Lower lobe of right lung (tissue), 2 donors: ENCODE measurements at regions not wholly inside any gene's neighbourhood (a gene's known extent, or its start where the extent isn't known, plus 50 kb on each side); places are given as distances from the start of the nearest gene placed in this dataset.
"Not testable (repeated sequence)": the region's sequence is repeated elsewhere in the genome, so short reads cannot be mapped to it uniquely, and the experiment has no call there.

ENCODE experiments used
- ATAC-seq, 2 donors: fragments of 200-7000 bp; cut with Tn5 transposase; one replicate each; pipeline ENCODE4 v1.9.1; 2020 to 2022; ENCODE audit warnings: mild to moderate bottlenecking in 2 of 2, moderate library complexity in 2 of 2
- DNase-seq: peaks from one replicate; pipeline ENCODE4 v3.0.0-alpha.2; 2020
- H3K27ac ChIP-seq: fragments of 200-600 bp; one replicate; pipeline ENCODE4 v1.8.0; 2022
- H3K27me3 ChIP-seq: fragments of 200-600 bp; one replicate; pipeline ENCODE4 v1.8.0; 2022; ENCODE audit warnings: low read depth
- H3K36me3 ChIP-seq: fragments of 200-600 bp; one replicate; pipeline ENCODE4 v1.8.0; 2022; ENCODE audit warnings: mild to moderate bottlenecking
- H3K4me1 ChIP-seq: fragments of 200-600 bp; one replicate; pipeline ENCODE4 v1.8.0; 2022
- H3K4me3 ChIP-seq: fragments of 200-600 bp; one replicate; pipeline ENCODE4 v1.8.0; 2022; ENCODE audit warnings: mild to moderate bottlenecking
- H3K9me3 ChIP-seq: fragments of 200-600 bp; one replicate; pipeline ENCODE4 v1.8.0; 2022
- intact Hi-C: fragments of 100-400 bp; cut with DNase I; formaldehyde crosslinking; loops from one replicate; pipeline ENCODE4 v1.11.0; 2022
- TF ChIP-seq, protein P1 (sequence below): fragments of 200-600 bp; IDR thresholded peaks from one replicate; pipeline ENCODE4 v1.8.0; 2022; ENCODE audit warnings: antibody characterized with exemption, mild to moderate bottlenecking
- donor health status: DM: no; HTN: yes; CAD: no; lungs with severe emphysema.

GRCh38 chr2:167640096-167640495 lies 607.3 kb downstream of the STK39 start:
- intact Hi-C loops, result no loop called here
- H3K27me3 ChIP-seq, result no peaks in the 10 kb centered on the region
- no peaks in the 10 kb centered on the region for H3K36me3 ChIP-seq
- ATAC-seq (no peak), DNase-seq (no peak)
- TF ChIP-seq, protein P1, sequence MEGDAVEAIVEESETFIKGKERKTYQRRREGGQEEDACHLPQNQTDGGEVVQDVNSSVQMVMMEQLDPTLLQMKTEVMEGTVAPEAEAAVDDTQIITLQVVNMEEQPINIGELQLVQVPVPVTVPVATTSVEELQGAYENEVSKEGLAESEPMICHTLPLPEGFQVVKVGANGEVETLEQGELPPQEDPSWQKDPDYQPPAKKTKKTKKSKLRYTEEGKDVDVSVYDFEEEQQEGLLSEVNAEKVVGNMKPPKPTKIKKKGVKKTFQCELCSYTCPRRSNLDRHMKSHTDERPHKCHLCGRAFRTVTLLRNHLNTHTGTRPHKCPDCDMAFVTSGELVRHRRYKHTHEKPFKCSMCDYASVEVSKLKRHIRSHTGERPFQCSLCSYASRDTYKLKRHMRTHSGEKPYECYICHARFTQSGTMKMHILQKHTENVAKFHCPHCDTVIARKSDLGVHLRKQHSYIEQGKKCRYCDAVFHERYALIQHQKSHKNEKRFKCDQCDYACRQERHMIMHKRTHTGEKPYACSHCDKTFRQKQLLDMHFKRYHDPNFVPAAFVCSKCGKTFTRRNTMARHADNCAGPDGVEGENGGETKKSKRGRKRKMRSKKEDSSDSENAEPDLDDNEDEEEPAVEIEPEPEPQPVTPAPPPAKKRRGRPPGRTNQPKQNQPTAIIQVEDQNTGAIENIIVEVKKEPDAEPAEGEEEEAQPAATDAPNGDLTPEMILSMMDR, result no peak
- H3K4me1 ChIP-seq, result no peaks in the 10 kb centered on the region
- H3K4me3 ChIP-seq, result no peak overlapping the region
- H3K27ac ChIP-seq, result no peak overlapping the region
- H3K9me3 ChIP-seq, result no peaks in the 10 kb centered on the region

DNA sequence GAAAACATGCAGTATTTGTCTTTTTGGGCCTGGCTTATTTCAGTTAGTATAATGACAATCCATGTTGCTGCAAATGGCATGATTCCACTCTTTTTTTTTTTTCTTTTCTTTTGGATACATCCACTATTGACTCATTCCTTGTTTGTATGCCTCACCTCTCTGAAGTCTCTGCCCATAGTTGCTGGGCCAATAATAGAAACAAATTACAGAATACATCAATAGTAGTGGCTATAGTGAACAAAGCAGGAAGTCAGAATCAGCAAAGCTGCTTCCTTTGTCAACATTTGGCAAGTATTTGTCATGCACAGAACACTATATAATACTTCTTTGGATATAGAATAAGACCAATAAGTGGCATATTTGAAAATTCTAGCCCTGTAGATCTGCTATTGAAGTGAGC lies 609.7 kb downstream of the STK39 start:
- intact Hi-C loops, result no loop called here
- H3K4me1 ChIP-seq, result no peaks in the 10 kb centered on the region
- ATAC-seq (no peak), DNase-seq (no peak)
- H3K36me3 ChIP-seq, result no peaks in the 10 kb centered on the region
- no peak overlapping the region for H3K27ac ChIP-seq
- TF ChIP-seq, protein P1, result no peak
- H3K27me3 ChIP-seq, result no peaks in the 10 kb centered on the region
- no peak overlapping the region for H3K4me3 ChIP-seq
- no peaks in the 10 kb centered on the region for H3K9me3 ChIP-seq

DNA sequence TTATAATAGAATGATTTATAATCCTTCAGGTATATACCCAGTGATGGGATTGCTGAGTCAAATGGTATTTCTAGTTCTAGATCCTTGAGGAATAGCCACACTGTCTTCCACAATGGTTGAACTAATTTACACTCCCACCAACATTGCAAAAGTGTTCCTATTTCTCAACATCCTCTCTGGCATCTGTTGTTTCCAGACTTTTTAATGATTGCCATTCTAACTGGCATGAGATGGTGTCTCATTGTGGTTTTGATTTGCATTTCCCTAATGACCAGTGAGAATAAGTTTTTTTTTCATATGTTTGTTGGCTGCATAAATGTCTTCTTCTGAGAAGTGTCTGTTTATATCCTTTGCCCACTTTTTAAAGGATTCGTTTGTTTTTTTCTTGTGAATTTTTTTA lies 615.1 kb downstream of the STK39 start:
- ATAC-seq, H3K36me3 ChIP-seq, H3K9me3 ChIP-seq, intact Hi-C loops, H3K4me1 ChIP-seq, DNase-seq, H3K4me3 ChIP-seq, H3K27me3 ChIP-seq, H3K27ac ChIP-seq: not testable (repeated sequence)

DNA sequence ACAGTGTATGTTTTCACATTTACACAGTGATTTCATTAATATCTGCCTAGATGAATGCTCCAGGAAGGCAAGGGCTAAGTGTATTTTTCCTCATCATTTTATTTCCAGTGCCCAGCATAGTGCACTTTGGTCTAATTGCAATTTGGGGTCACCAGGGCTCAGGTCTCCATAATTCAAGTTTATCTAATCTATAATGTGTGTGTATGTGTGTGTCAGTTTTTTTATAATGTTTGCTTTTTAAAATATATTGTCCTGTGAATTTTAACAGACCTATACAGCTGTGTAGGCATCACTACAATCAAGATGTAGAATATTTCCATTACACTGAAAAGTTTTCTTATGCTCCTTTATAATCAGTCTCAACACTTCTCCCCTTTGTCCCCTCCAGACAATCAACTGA lies 620.4 kb downstream of the STK39 start:
- no peaks in the 10 kb centered on the region for H3K4me1 ChIP-seq
- H3K4me3 ChIP-seq, result no peak overlapping the region
- intact Hi-C loops, result no loop called here
- H3K27ac ChIP-seq, result no peak overlapping the region
- no peaks in the 10 kb centered on the region for H3K36me3 ChIP-seq
- TF ChIP-seq, protein P1, result no peak
- no peaks in the 10 kb centered on the region for H3K9me3 ChIP-seq
- H3K27me3 ChIP-seq, result no peaks in the 10 kb centered on the region
- no peak for DNase-seq
- no peak for ATAC-seq

- H3K27me3 ChIP-seq, result no peaks in the 10 kb centered on the region
- H3K36me3 ChIP-seq, result no peaks in the 10 kb centered on the region
- DNase-seq (no peak), ATAC-seq (no peak)
- intact Hi-C loops, result no loop called here
- TF ChIP-seq, protein P1, result no peak
- H3K9me3 ChIP-seq, result no peaks in the 10 kb centered on the region
- no peak overlapping the region for H3K27ac ChIP-seq
- no peak overlapping the region for H3K4me3 ChIP-seq
- no peaks in the 10 kb centered on the region for H3K4me1 ChIP-seq
Observed at GRCh38 chr2:167626301-167626700, 621.1 kb downstream of the STK39 start.

GRCh38 chr2:167616997-167617396 lies 630.4 kb downstream of the STK39 start:
- Histone ChIP-seq H3K27ac (no peak overlapping the region), H3K4me3 (no peak overlapping the region), H3K36me3 (no peaks in the 10 kb centered on the region), H3K4me1 (no peaks in the 10 kb centered on the region), H3K27me3 (no peaks in the 10 kb centered on the region), H3K9me3 (no peaks in the 10 kb centered on the region)
- ATAC-seq, result no peak
- intact Hi-C loops, result no loop called here
- no peak for DNase-seq
- TF ChIP-seq, protein P1, result no peak
